Adrenal gland (tissue), 9 donors: ENCODE measurements at regions not wholly inside any gene's neighbourhood (a gene's known extent, or its start where the extent isn't known, plus 50 kb on each side); places are given as distances from the start of the nearest gene placed in this dataset.
"Not testable (repeated sequence)": the region's sequence is repeated elsewhere in the genome, so short reads cannot be mapped to it uniquely, and the experiment has no call there.

ENCODE experiments used
- DNase-seq, 7 donors: peaks; one replicate each; pipeline ENCODE4 v3.0.0-alpha.2; 2019 to 2020
- H3K27ac ChIP-seq, 5 donors: fragments of 200-600 bp; sonication (generic) in 4 of 5; 1 replicate in 3 of 5; 2 replicates in 2 of 5; pipeline versions ENCODE4 v1.5.1 to v1.8.0; 2016 to 2020; ENCODE audit warnings: mild to moderate bottlenecking in 1 of 5
- H3K27me3 ChIP-seq: fragments of 200-600 bp; 2 replicates; pipeline ENCODE4 v1.8.0; 2021
- H3K36me3 ChIP-seq, 2 donors: fragments of 200-600 bp; replicated peaks in 1 of 2; 1 replicate in 1 of 2; 2 replicates in 1 of 2; pipeline versions ENCODE4 v1.5.1 to v1.8.0; 2018 to 2022
- H3K4me1 ChIP-seq, 2 donors: fragments of 200-600 bp; replicated peaks in 1 of 2; 1 replicate in 1 of 2; 2 replicates in 1 of 2; pipeline versions ENCODE4 v1.5.1 to v1.8.0; 2018 to 2021
- H3K4me3 ChIP-seq, 4 donors: fragments of 200-600 bp; sonication (generic) in 3 of 4; one replicate each; pipeline ENCODE4 v1.5.1; 2016 to 2018
- H3K9me3 ChIP-seq, 3 donors: fragments of 200-600 bp; sonication (generic) in 1 of 3; replicated peaks in 1 of 3; 1 replicate in 2 of 3; 2 replicates in 1 of 3; pipeline versions ENCODE4 v1.5.1 to v1.8.0; 2016 to 2021
- CTCF ChIP-seq, 6 experiments: fragments of 450-650 bp in 4 of 6; fragments of 200-600 bp in 2 of 6; sonication (generic) in 1 of 6; IDR thresholded peaks; 1 replicate in 5 of 6; 2 replicates in 1 of 6; pipeline versions ENCODE4 v1.5.1 to v1.8.0; 2016 to 2021; ENCODE audit warnings: antibody characterized with exemption in 6 of 6, mild to moderate bottlenecking in 2 of 6, moderate library complexity in 1 of 6
- POLR2A ChIP-seq, 2 donors: fragments of 450-650 bp; IDR thresholded peaks; one replicate each; pipeline ENCODE4 v1.6.1; 2017; ENCODE audit warnings: antibody characterized with exemption in 2 of 2, mild to moderate bottlenecking in 2 of 2, moderate library complexity in 1 of 2
- WGBS, 4 donors: extraction: QIAGEN DNeasy Blood & Tissue Kit in 2 of 4; methylation state at CpG; one replicate each; pipeline versions ENCODE4 v1.1.5 to v1.1.7; 2013 to 2017; 5-methylcytosine and 5-hydroxymethylcytosine counted together
- intact Hi-C, 2 donors: fragments of 100-400 bp; cut with DNase I; formaldehyde crosslinking; loops; one replicate each; pipeline versions ENCODE4 v1.14.1 to v1.15.0; 2022 to 2023
- donor health status: healthy with polysubstance abuse.
- donor health status: Bipolar disorder and iron deficiency.
- donor health status: DM: yes; HTN: yes; CAD: no.
- donor health status: DM: no; HTN: no; CAD: no.
- donor health status: DM: no; HTN: no; CAD: no.

GRCh38 chr16:26712876-26713275 lies 353.9 kb upstream of the C16orf82 start:
- Histone ChIP-seq H3K9me3 (no peaks in the 10 kb centered on the region), H3K27ac (no peak overlapping the region), H3K4me3 (no peak overlapping the region), H3K36me3 (no peaks in the 10 kb centered on the region), H3K27me3 (no peaks in the 10 kb centered on the region), H3K4me1 (no peaks in the 10 kb centered on the region)
- WGBS, 4 donors: 86 to 87% (median 87%) methylated on average over 6 of the region's 6 CpGs
- no peak for DNase-seq
- intact Hi-C loops: no loop called here
- TF ChIP-seq POLR2A (IDR thresholded peaks at IDR 0.05) (no peak), CTCF (IDR thresholded peaks at IDR 0.05) (no peak)

GRCh38 chr16:26715969-26716368 lies 350.8 kb upstream of the C16orf82 start:
- Histone ChIP-seq H3K36me3 (no peaks in the 10 kb centered on the region), H3K4me1 (no peaks in the 10 kb centered on the region), H3K4me3 (no peak overlapping the region), H3K27ac (no peak overlapping the region), H3K27me3 (no peaks in the 10 kb centered on the region), H3K9me3 (no peaks in the 10 kb centered on the region)
- WGBS, 4 donors: 74 to 84% (median 80%) methylated on average over 1 of the region's 1 CpG
- no peak for DNase-seq
- TF ChIP-seq CTCF (IDR thresholded peaks at IDR 0.05) (no peak), POLR2A (IDR thresholded peaks at IDR 0.05) (no peak)
- intact Hi-C loops: no loop called here

- TF ChIP-seq POLR2A (IDR thresholded peaks at IDR 0.05): no peak
- no peak for TF ChIP-seq CTCF (IDR thresholded peaks at IDR 0.05)
- no peaks in the 10 kb centered on the region for H3K9me3 ChIP-seq
- intact Hi-C loops: no loop called here
- H3K36me3 ChIP-seq: no peaks in the 10 kb centered on the region
- H3K4me1 ChIP-seq: no peaks in the 10 kb centered on the region
- no peak overlapping the region for H3K4me3 ChIP-seq
- 62 to 67% (median 65%) methylated on average over 4 to 5 of the region's 5 CpGs for WGBS, 4 donors
- no peak overlapping the region for H3K27ac ChIP-seq
- no peak for DNase-seq
- H3K27me3 ChIP-seq: no peaks in the 10 kb centered on the region
These were observed 348.9 kb upstream of the C16orf82 start for GRCh38 chr16:26717826-26718225.

- Histone ChIP-seq H3K36me3 (no peaks in the 10 kb centered on the region), H3K27ac (no peak overlapping the region), H3K4me3 (no peak overlapping the region), H3K27me3 (peaks cover under 1% of the 10 kb centered on the region), H3K4me1 (no peaks in the 10 kb centered on the region), H3K9me3 (no peaks in the 10 kb centered on the region)
- 61 to 80% (median 69%) methylated on average over 6 of the region's 6 CpGs for WGBS, 4 donors
- no peak for DNase-seq
- intact Hi-C loops: no loop called here
- TF ChIP-seq POLR2A (IDR thresholded peaks at IDR 0.05): no peak
- TF ChIP-seq CTCF (IDR thresholded peaks at IDR 0.05): no peak
These were observed 345.4 kb upstream of the C16orf82 start for GRCh38 chr16:26721290-26721689.

GRCh38 chr16:26721957-26722356 lies 344.8 kb upstream of the C16orf82 start:
- WGBS, 4 donors: 87 to 96% (median 88%) methylated on average over 3 of the region's 3 CpGs
- H3K36me3 ChIP-seq, H3K4me3 ChIP-seq, intact Hi-C loops, DNase-seq, H3K4me1 ChIP-seq, H3K9me3 ChIP-seq, H3K27me3 ChIP-seq, H3K27ac ChIP-seq: not testable (repeated sequence)
